Coronary artery (tissue), 2 donors: ENCODE measurements at regions not wholly inside any gene's neighbourhood (a gene's known extent, or its start where the extent isn't known, plus 50 kb on each side); places are given as distances from the start of the nearest gene placed in this dataset.
A peak's percentile ranks its signal among the peaks of the same experiment; 100 is the strongest.

ENCODE experiments used
- DNase-seq: peaks from one replicate; pipeline ENCODE4 v3.0.0-alpha.2; 2017; ENCODE audit warnings: low spot score
- H3K27ac ChIP-seq, 2 donors: fragments of 200-600 bp; sonication (generic); one replicate each; pipeline ENCODE4 v1.5.1; 2016 to 2019
- H3K4me3 ChIP-seq: fragments of 200-600 bp; sonication (generic); 2 replicates; pipeline ENCODE4 v1.5.1; 2016; ENCODE audit warnings: mild to moderate bottlenecking, moderate library complexity
- CTCF ChIP-seq: fragments of 200-600 bp; sonication (generic); IDR thresholded peaks from one replicate; pipeline ENCODE4 v1.5.1; 2019; ENCODE audit warnings: antibody characterized with exemption

- DNase-seq = no peak
- Histone ChIP-seq H3K4me3 (no peak overlapping the region), H3K27ac (peak overlapping the region in 1 of 2 donors; percentile 5)
- TF ChIP-seq CTCF = no peak
Measured at GRCh38 chr12:19572920-19573558, 133.7 kb downstream of the AEBP2 start.

- no peak overlapping the region for H3K4me3 ChIP-seq
- no peak for DNase-seq
- no peak overlapping the region for H3K27ac ChIP-seq
- no peak for TF ChIP-seq CTCF
Measured at GRCh38 chr12:19573866-19574265, 134.6 kb downstream of the AEBP2 start.

- TF ChIP-seq CTCF = no peak
Measured at GRCh38 chr12:19574601-19575000, 135.3 kb downstream of the AEBP2 start.

GRCh38 chr12:19575337-19576243, 136.3 kb downstream of the AEBP2 start:
- Histone ChIP-seq H3K4me3 (no peak overlapping the region), H3K27ac (peak overlapping the region; percentile 5 to 6)
- TF ChIP-seq CTCF = no peak
- DNase-seq = no peak

More at GRCh38 chr12:19574601-19575000, 135.3 kb downstream of the AEBP2 start:
- Histone ChIP-seq H3K4me3 (no peak overlapping the region), H3K27ac (peak overlapping the region in 1 of 2 donors; percentile 31)
- no peak for DNase-seq

- TF ChIP-seq CTCF = no peak
- no peak overlapping the region for H3K27ac ChIP-seq
- DNase-seq = no peak
- H3K4me3 ChIP-seq = no peak overlapping the region
Measured at GRCh38 chr12:19576506-19577280, 137.4 kb downstream of the AEBP2 start.

GRCh38 chr12:19577281-19577530, 137.9 kb downstream of the AEBP2 start:
- no peak overlapping the region for H3K27ac ChIP-seq
- no peak for DNase-seq
- H3K4me3 ChIP-seq = no peak overlapping the region
- TF ChIP-seq CTCF = no peak
